Fibroblast of lung (primary cell): ENCODE measurements at regions not wholly inside any gene's neighbourhood (a gene's known extent, or its start where the extent isn't known, plus 50 kb on each side); places are given as distances from the start of the nearest gene placed in this dataset.

ENCODE experiments used
- EZH2 ChIP-seq: IDR thresholded peaks from 2 replicates; pipeline ENCODE4 v1.5.1; 2012; ENCODE audit warnings: low read length, control low read depth, mild to moderate bottlenecking; ENCODE audit errors: missing control alignments
- TF ChIP-seq, protein P1 (sequence below), 2 donors: IDR thresholded peaks in 1 of 2; conservative IDR thresholded peaks in 1 of 2; 1 replicate in 1 of 2; 2 replicates in 1 of 2; pipeline ENCODE4 v1.5.1; 2011 to 2012; ENCODE audit warnings: low read length in 2 of 2, control low read depth in 1 of 2, inconsistent platforms in 1 of 2, low read depth in 1 of 2, mild to moderate bottlenecking in 1 of 2

GRCh38 chr5:116685069-116685468 is 110.4 kb upstream of the SEMA6A start:
- TF ChIP-seq, protein P1, sequence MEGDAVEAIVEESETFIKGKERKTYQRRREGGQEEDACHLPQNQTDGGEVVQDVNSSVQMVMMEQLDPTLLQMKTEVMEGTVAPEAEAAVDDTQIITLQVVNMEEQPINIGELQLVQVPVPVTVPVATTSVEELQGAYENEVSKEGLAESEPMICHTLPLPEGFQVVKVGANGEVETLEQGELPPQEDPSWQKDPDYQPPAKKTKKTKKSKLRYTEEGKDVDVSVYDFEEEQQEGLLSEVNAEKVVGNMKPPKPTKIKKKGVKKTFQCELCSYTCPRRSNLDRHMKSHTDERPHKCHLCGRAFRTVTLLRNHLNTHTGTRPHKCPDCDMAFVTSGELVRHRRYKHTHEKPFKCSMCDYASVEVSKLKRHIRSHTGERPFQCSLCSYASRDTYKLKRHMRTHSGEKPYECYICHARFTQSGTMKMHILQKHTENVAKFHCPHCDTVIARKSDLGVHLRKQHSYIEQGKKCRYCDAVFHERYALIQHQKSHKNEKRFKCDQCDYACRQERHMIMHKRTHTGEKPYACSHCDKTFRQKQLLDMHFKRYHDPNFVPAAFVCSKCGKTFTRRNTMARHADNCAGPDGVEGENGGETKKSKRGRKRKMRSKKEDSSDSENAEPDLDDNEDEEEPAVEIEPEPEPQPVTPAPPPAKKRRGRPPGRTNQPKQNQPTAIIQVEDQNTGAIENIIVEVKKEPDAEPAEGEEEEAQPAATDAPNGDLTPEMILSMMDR (conservative IDR thresholded peaks at IDR 0.05 in 1 of 2, IDR thresholded peaks at IDR 0.05 in 1 of 2; ENCODE audit: low read depth in 1 of 2, low read length in 2 of 2) = no peak
- no peak for TF ChIP-seq EZH2
